Erythroblast (primary cell): ENCODE measurements at regions not wholly inside any gene's neighbourhood (a gene's known extent, or its start where the extent isn't known, plus 50 kb on each side); places are given as distances from the start of the nearest gene placed in this dataset.

Experiments
- GATA1 ChIP-seq: IDR thresholded peaks from 2 replicates; pipeline ENCODE4 v1.6.1; 2011; ENCODE audit warnings: low read depth, mild to moderate bottlenecking, control low read depth, low read length, moderate library complexity
- POLR2A ChIP-seq: IDR thresholded peaks from 2 replicates; pipeline ENCODE4 v1.6.1; 2011; ENCODE audit warnings: mild to moderate bottlenecking, low read length

GRCh38 chr4:42237010-42237409 lies 84.6 kb upstream of the BEND4 start:
- TF ChIP-seq POLR2A = no peak
- TF ChIP-seq GATA1 = no peak
